ENCODE measurements at regions not wholly inside any gene's neighbourhood (a gene's known extent, or its start where the extent isn't known, plus 50 kb on each side); places are given as distances from the start of the nearest gene placed in this dataset.

GRCh38 chr5:117733051-117733450, 1158.4 kb upstream of the SEMA6A start:
- TF ChIP-seq, protein P1, sequence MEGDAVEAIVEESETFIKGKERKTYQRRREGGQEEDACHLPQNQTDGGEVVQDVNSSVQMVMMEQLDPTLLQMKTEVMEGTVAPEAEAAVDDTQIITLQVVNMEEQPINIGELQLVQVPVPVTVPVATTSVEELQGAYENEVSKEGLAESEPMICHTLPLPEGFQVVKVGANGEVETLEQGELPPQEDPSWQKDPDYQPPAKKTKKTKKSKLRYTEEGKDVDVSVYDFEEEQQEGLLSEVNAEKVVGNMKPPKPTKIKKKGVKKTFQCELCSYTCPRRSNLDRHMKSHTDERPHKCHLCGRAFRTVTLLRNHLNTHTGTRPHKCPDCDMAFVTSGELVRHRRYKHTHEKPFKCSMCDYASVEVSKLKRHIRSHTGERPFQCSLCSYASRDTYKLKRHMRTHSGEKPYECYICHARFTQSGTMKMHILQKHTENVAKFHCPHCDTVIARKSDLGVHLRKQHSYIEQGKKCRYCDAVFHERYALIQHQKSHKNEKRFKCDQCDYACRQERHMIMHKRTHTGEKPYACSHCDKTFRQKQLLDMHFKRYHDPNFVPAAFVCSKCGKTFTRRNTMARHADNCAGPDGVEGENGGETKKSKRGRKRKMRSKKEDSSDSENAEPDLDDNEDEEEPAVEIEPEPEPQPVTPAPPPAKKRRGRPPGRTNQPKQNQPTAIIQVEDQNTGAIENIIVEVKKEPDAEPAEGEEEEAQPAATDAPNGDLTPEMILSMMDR (IDR thresholded peaks at IDR 0.05 in 8 of 11, conservative IDR thresholded peaks at IDR 0.05 in 3 of 11): no peak
- no peak for TF ChIP-seq POLR2A (IDR thresholded peaks at IDR 0.05)

Data from spleen (tissue), 7 donors.